HG02642 (cell line): ENCODE measurements at regions not wholly inside any gene's neighbourhood (a gene's known extent, or its start where the extent isn't known, plus 50 kb on each side); places are given as distances from the start of the nearest gene placed in this dataset.

Source experiments
- ATAC-seq: cut with Tn5 transposase; IDR thresholded peaks from one replicate; pipeline ENCODE4 v1.9.1; 2021; ENCODE audit warnings: mild to moderate bottlenecking; ENCODE audit not compliant: unreplicated experiment, poor library complexity

GRCh38 chr3:118556983-118557382 lies 477.7 kb downstream of the IGSF11 start:
- ATAC-seq = no peak

- ATAC-seq = no peak
These were observed 477.1 kb downstream of the IGSF11 start for GRCh38 chr3:118557513-118557912.

- ATAC-seq = no peak
These were observed 475.4 kb downstream of the IGSF11 start for GRCh38 chr3:118559286-118559685.

- ATAC-seq = no peak
These were observed 469.8 kb downstream of the IGSF11 start for GRCh38 chr3:118564800-118565199.

- ATAC-seq = no peak
These were observed 460.7 kb downstream of the IGSF11 start for GRCh38 chr3:118573912-118574311.

- no peak for ATAC-seq
These were observed 457.4 kb downstream of the IGSF11 start for GRCh38 chr3:118577055-118577777.

GRCh38 chr3:118578559-118578958 lies 456.1 kb downstream of the IGSF11 start:
- ATAC-seq = no peak

- ATAC-seq = no peak
These were observed 447.5 kb downstream of the IGSF11 start for GRCh38 chr3:118587037-118587741.

- no peak for ATAC-seq
These were observed 446.8 kb downstream of the IGSF11 start for GRCh38 chr3:118587847-118588246.

GRCh38 chr3:118593277-118593670 lies 441.4 kb downstream of the IGSF11 start:
- no peak for ATAC-seq

GRCh38 chr3:118597184-118597583 lies 437.5 kb downstream of the IGSF11 start:
- no peak for ATAC-seq

- no peak for ATAC-seq
These were observed 426.5 kb downstream of the IGSF11 start for GRCh38 chr3:118607915-118608820.

GRCh38 chr3:118618247-118619040 lies 416.2 kb downstream of the IGSF11 start:
- ATAC-seq = no peak

- no peak for ATAC-seq
These were observed 408.2 kb downstream of the IGSF11 start for GRCh38 chr3:118626453-118626852.

- ATAC-seq = peak; percentile 98
These were observed 405.8 kb downstream of the IGSF11 start for GRCh38 chr3:118628704-118629341.

- no peak for ATAC-seq
These were observed 404.8 kb downstream of the IGSF11 start for GRCh38 chr3:118629821-118630220.

- no peak for ATAC-seq
These were observed 398.9 kb downstream of the IGSF11 start for GRCh38 chr3:118635711-118636110.

- no peak for ATAC-seq
These were observed 397.8 kb downstream of the IGSF11 start for GRCh38 chr3:118636841-118637240.

GRCh38 chr3:118637846-118638245 lies 396.8 kb downstream of the IGSF11 start:
- no peak for ATAC-seq

GRCh38 chr3:118641608-118642007 lies 393.0 kb downstream of the IGSF11 start:
- peak; percentile 78 for ATAC-seq
